ENCODE measurements at regions not wholly inside any gene's neighbourhood (a gene's known extent, or its start where the extent isn't known, plus 50 kb on each side); places are given as distances from the start of the nearest gene placed in this dataset.

DNA sequence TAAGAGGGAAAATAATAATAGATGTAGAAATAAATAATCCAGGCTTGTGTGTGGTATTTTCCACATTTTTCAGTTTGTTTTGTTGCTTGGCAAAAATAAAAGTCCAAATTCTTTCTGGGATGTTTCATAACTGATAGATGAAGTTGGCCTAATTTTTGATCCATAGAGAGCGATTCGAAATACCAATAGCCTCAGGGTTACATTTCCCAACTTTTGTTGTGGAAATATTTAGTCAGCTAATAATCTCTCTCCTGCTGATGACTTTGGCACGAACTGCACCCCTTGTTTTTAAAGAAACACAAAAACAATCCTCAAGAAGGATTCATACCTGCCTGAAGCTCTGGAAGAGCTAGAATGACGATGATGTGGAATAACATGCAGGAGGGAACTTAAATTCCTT lies 483.2 kb downstream of the ADRA2A start:
- Histone ChIP-seq H2BK12ac (ENCODE audit: insufficient read length, low read depth, low read length) (no peak overlapping the region), H4K5ac (ENCODE audit: insufficient read length, low read depth, low read length) (no peak overlapping the region), H2BK20ac (ENCODE audit: low read depth, low read length, poor library complexity, severe bottlenecking) (no peak overlapping the region), H3K4ac (ENCODE audit: low read depth, low read length) (no peak overlapping the region), H4K91ac (ENCODE audit: insufficient read length, low read depth, low read length) (no peak overlapping the region), H3K23ac (ENCODE audit: insufficient read length, low read depth, low read length) (no peak overlapping the region), H2AFZ (ENCODE audit: low read length) (no peak overlapping the region), H3K79me2 (ENCODE audit: insufficient read depth, low read length) (no peaks in the 10 kb centered on the region), H2BK15ac (ENCODE audit: low read depth, low read length) (no peak overlapping the region), H3K9me3 (ENCODE audit: control insufficient read depth, low read depth, low read length) (no peaks in the 10 kb centered on the region), H3K4me1 (ENCODE audit: insufficient read depth, low read length) (peaks cover 3% of the 10 kb centered on the region; the same call in 1 of the 2 replicates), H3T11ph (ENCODE audit: low read length) (no peak overlapping the region), H3K23me2 (ENCODE audit: insufficient read length, low read depth, low read length, poor library complexity, severe bottlenecking) (no peaks in the 10 kb centered on the region), H3K18ac (ENCODE audit: insufficient read length, low read depth, low read length) (no peak overlapping the region), H3K79me1 (ENCODE audit: insufficient read depth, low read depth, low read length, poor library complexity, severe bottlenecking) (no peaks in the 10 kb centered on the region), H3K27ac (ENCODE audit: insufficient read length, low read depth, low read length) (no peak overlapping the region), H2BK120ac (ENCODE audit: low read depth, low read length, poor library complexity, severe bottlenecking) (no peak overlapping the region), H4K8ac (replicated peaks; ENCODE audit: insufficient read length, low read depth, low read length) (no peak overlapping the region), H2BK5ac (ENCODE audit: insufficient read length, low read length) (no peak overlapping the region), H3K14ac (ENCODE audit: insufficient read depth, low read length) (no peak overlapping the region), H3K56ac (ENCODE audit: insufficient read length, low read depth, low read length) (no peak overlapping the region), H3K27me3 (ENCODE audit: insufficient read depth, low read length) (no peaks in the 10 kb centered on the region), H4K20me1 (ENCODE audit: control insufficient read depth, insufficient read depth, insufficient read length) (no peaks in the 10 kb centered on the region), H2AK5ac (ENCODE audit: insufficient read length, low read length) (no peak overlapping the region), H3K9ac (ENCODE audit: extremely low read depth, insufficient read length, low read length) (no peak overlapping the region), H3K4me2 (ENCODE audit: insufficient read depth, insufficient read length, low read length) (no peak overlapping the region)
- no peak overlapping the region for H3K27ac Mint-ChIP-seq
- no peak for DNase-seq
- WGBS (ENCODE audit: extremely low coverage, insufficient read length, low lambda C conversion rate): no CpG with 5 or more reads among the region's 4 CpGs
- H3K4me3 Mint-ChIP-seq: no peak overlapping the region
- H3K27me3 Mint-ChIP-seq (ENCODE audit: low read depth): no peaks in the 10 kb centered on the region
- H3K4me1 Mint-ChIP-seq: peaks cover 36 to 41% of the 10 kb centered on the region in 2 experiments
- H3K9me3 Mint-ChIP-seq: no peaks in the 10 kb centered on the region
- TF ChIP-seq, protein P1, sequence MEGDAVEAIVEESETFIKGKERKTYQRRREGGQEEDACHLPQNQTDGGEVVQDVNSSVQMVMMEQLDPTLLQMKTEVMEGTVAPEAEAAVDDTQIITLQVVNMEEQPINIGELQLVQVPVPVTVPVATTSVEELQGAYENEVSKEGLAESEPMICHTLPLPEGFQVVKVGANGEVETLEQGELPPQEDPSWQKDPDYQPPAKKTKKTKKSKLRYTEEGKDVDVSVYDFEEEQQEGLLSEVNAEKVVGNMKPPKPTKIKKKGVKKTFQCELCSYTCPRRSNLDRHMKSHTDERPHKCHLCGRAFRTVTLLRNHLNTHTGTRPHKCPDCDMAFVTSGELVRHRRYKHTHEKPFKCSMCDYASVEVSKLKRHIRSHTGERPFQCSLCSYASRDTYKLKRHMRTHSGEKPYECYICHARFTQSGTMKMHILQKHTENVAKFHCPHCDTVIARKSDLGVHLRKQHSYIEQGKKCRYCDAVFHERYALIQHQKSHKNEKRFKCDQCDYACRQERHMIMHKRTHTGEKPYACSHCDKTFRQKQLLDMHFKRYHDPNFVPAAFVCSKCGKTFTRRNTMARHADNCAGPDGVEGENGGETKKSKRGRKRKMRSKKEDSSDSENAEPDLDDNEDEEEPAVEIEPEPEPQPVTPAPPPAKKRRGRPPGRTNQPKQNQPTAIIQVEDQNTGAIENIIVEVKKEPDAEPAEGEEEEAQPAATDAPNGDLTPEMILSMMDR (conservative IDR thresholded peaks at IDR 0.05): no peak
- no peaks in the 10 kb centered on the region for H3K36me3 Mint-ChIP-seq (ENCODE audit: insufficient read depth in 1 of 3, low read depth in 3 of 3)
